ENCODE measurements at regions not wholly inside any gene's neighbourhood (a gene's known extent, or its start where the extent isn't known, plus 50 kb on each side); places are given as distances from the start of the nearest gene placed in this dataset.

DNA sequence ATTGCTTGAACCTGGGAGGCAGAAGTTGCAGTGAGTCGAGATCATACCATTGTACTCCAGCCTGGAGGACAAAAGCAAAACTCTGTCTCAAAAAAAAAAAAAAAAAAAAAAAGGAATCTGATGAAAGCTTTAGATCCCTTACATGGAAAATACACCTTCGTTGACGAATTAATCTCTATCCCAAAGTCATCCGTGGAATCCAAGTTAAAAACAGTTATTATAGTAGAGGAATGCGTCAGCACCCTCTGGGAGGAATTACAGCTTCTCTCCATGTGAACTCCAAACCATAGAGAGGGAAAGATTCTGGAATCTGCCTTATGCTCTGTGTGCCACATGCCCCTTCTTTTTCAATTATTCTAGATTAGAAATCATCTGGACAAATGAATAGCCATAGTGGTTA lies 192.3 kb upstream of the C2CD4B start:
- Mint-ChIP-seq H3K36me3 (ENCODE audit: low read depth) (peaks cover 1% of the 10 kb centered on the region), H3K4me3 (ENCODE audit: unreplicated experiment) (no peak overlapping the region), H3K27ac (ENCODE audit: unreplicated experiment) (no peak overlapping the region), H3K4me1 (ENCODE audit: low read depth) (peaks cover under 1% of the 10 kb centered on the region), H3K9me3 (ENCODE audit: low read depth) (no peaks in the 10 kb centered on the region), H3K27me3 (ENCODE audit: low read depth) (peaks cover 25% of the 10 kb centered on the region)
- no peak for DNase-seq (ENCODE audit: low spot score)
- TF ChIP-seq CTCF (IDR thresholded peaks at IDR 0.05), result no peak

GRCh38 chr15:62359416-62359815 lies 194.3 kb upstream of the C2CD4B start:
- H3K27ac Mint-ChIP-seq (ENCODE audit: unreplicated experiment), result no peak overlapping the region
- peaks cover 5% of the 10 kb centered on the region for H3K4me1 Mint-ChIP-seq (ENCODE audit: low read depth)
- no peaks in the 10 kb centered on the region for H3K9me3 Mint-ChIP-seq (ENCODE audit: low read depth)
- H3K36me3 Mint-ChIP-seq (ENCODE audit: low read depth), result peaks cover 1% of the 10 kb centered on the region
- TF ChIP-seq CTCF (IDR thresholded peaks at IDR 0.05), result no peak
- DNase-seq (ENCODE audit: low spot score), result no peak
- H3K27me3 Mint-ChIP-seq (ENCODE audit: low read depth), result peaks cover 17% of the 10 kb centered on the region
- no peak overlapping the region for H3K4me3 Mint-ChIP-seq (ENCODE audit: unreplicated experiment)

GRCh38 chr15:62360332-62361097 lies 195.4 kb upstream of the C2CD4B start:
- DNase-seq (ENCODE audit: low spot score), result no peak

DNA sequence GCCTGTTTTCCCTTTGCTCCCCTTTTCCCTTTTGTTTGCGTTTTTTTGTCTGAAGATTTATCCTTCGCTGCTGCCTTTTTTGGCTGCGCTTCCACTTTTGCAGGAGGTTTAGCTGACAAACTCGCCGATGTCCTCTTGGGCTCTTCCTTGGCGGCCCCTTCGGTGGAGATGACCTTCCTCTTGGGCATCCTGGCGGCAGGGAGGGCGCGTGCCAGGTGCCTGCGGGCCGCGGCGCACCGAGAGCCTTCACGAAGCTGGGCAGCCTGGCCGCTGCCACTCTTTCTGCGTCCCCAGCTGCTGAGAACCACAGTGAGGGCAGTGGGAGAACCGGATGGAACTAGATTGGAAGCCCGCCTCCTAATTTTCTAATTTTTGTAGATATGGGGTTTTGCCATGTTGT lies 197.1 kb upstream of the C2CD4B start:
- no peak overlapping the region for H3K4me3 Mint-ChIP-seq (ENCODE audit: unreplicated experiment)
- no peak for TF ChIP-seq CTCF (IDR thresholded peaks at IDR 0.05)
- H3K27me3 Mint-ChIP-seq (ENCODE audit: low read depth), result peaks cover 21% of the 10 kb centered on the region
- H3K27ac Mint-ChIP-seq (ENCODE audit: unreplicated experiment), result no peak overlapping the region
- peaks cover 1% of the 10 kb centered on the region for H3K36me3 Mint-ChIP-seq (ENCODE audit: low read depth)
- DNase-seq (ENCODE audit: low spot score), result no peak
- peaks cover 5% of the 10 kb centered on the region for H3K4me1 Mint-ChIP-seq (ENCODE audit: low read depth)
- no peaks in the 10 kb centered on the region for H3K9me3 Mint-ChIP-seq (ENCODE audit: low read depth)

More at GRCh38 chr15:62360332-62361097, 195.4 kb upstream of the C2CD4B start:
- Mint-ChIP-seq H3K27me3 (ENCODE audit: low read depth) (peaks cover 17% of the 10 kb centered on the region), H3K9me3 (ENCODE audit: low read depth) (no peaks in the 10 kb centered on the region), H3K4me3 (ENCODE audit: unreplicated experiment) (no peak overlapping the region), H3K36me3 (ENCODE audit: low read depth) (peaks cover 1% of the 10 kb centered on the region), H3K4me1 (ENCODE audit: low read depth) (peaks cover 5% of the 10 kb centered on the region), H3K27ac (ENCODE audit: unreplicated experiment) (no peak overlapping the region)
- TF ChIP-seq CTCF (IDR thresholded peaks at IDR 0.05), result no peak

- peaks cover 1% of the 10 kb centered on the region for H3K36me3 Mint-ChIP-seq (ENCODE audit: low read depth)
- peaks cover 5% of the 10 kb centered on the region for H3K4me1 Mint-ChIP-seq (ENCODE audit: low read depth)
- H3K27ac Mint-ChIP-seq (ENCODE audit: unreplicated experiment), result no peak overlapping the region
- DNase-seq (ENCODE audit: low spot score), result no peak
- no peaks in the 10 kb centered on the region for H3K9me3 Mint-ChIP-seq (ENCODE audit: low read depth)
- peaks cover 21% of the 10 kb centered on the region for H3K27me3 Mint-ChIP-seq (ENCODE audit: low read depth)
- no peak for TF ChIP-seq CTCF (IDR thresholded peaks at IDR 0.05)
- no peak overlapping the region for H3K4me3 Mint-ChIP-seq (ENCODE audit: unreplicated experiment)
Observed at GRCh38 chr15:62362608-62363007, 197.5 kb upstream of the C2CD4B start.

All from chondrocyte (in vitro differentiated cells).